ENCODE measurements at regions not wholly inside any gene's neighbourhood (a gene's known extent, or its start where the extent isn't known, plus 50 kb on each side); places are given as distances from the start of the nearest gene placed in this dataset.
"Not testable (repeated sequence)": the region's sequence is repeated elsewhere in the genome, so short reads cannot be mapped to it uniquely, and the experiment has no call there.

DNA sequence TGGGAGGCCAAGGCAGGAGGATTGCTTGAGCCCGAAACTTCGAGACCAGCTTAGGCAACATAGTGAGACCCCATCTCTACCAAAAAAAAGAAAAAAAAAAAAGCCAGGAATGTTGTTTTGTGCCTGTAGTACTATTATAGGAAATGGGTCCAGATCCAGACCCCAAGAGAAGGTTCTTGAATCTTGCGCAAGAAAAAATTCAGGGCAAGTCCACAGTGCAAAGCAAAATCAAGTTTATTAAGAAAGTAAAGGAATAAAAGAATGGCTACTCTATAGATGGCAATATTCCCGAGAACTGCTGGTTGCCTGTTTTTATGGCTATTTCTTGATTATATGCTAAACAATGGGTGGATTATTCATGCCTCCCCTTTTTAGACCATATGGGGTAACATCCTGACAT, 51.2 kb upstream of the RDX start:
- no peak for TF ChIP-seq CTCF (conservative IDR thresholded peaks at IDR 0.05; ENCODE audit: low read length)
- H3K4me3 ChIP-seq (ENCODE audit: low read length), result no peak overlapping the region
- DNase-seq (ENCODE audit: low read depth), result no peak

GRCh38 chr11:110349138-110349996, 53.0 kb upstream of the RDX start:
- no peak for DNase-seq (ENCODE audit: low read depth)
- H3K4me3 ChIP-seq (ENCODE audit: low read length), result no peak overlapping the region
- TF ChIP-seq CTCF (conservative IDR thresholded peaks at IDR 0.05; ENCODE audit: low read length), result no peak

GRCh38 chr11:110349997-110350383, 53.6 kb upstream of the RDX start:
- DNase-seq (ENCODE audit: low read depth); H3K4me3 ChIP-seq (ENCODE audit: low read length): not testable (repeated sequence)

GRCh38 chr11:110355011-110355744, 58.8 kb upstream of the RDX start:
- no peak for DNase-seq (ENCODE audit: low read depth)
- no peak overlapping the region for H3K4me3 ChIP-seq (ENCODE audit: low read length)
- no peak for TF ChIP-seq CTCF (conservative IDR thresholded peaks at IDR 0.05; ENCODE audit: low read length)

DNA sequence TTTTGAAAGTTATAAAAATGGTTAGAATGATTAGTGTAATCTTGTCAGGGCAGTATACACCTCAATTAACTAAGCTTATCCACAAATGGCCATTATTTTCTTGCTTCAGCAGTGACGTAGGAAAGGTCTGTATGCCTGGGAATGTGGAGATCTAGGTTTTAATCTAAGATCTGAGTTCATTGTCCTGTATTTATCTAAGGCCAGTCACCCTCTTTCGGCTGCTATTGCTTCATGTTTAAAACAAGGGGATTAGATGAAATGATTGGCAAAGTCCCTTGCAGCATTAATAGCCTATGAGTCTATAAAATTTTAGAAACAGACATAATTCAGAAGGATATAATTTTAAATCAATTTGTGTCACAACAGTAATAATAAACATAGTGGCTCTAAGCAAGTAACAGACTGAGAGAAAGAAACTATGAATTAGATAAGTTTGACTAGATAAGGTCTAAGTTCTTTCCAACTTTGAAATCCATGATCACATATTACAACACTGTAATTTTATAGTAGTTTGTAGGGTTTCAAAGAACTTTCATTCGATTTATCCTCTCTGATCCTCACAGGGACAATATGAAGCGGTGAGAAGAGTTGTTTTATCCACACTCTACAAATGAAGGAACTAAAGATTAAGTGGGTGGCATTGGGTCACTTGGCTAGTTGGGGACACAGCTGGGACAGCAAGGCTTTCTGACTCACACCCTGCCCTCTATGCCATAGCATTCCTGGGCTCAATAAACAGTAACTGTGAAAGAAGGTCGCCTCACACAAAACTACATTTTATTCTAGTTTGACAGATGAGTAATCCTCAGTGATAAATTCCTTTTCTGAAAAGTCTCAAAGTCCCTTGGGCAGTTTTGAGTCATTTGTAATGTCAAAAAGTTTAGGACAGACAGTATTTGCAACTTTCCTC, 60.6 kb upstream of the RDX start:
- no peak overlapping the region for H3K4me3 ChIP-seq (ENCODE audit: low read length)
- TF ChIP-seq CTCF (conservative IDR thresholded peaks at IDR 0.05; ENCODE audit: low read length), result no peak
- DNase-seq (ENCODE audit: low read depth), result peak; percentile 21

- H3K4me3 ChIP-seq (ENCODE audit: low read length), result no peak overlapping the region
- no peak for TF ChIP-seq CTCF (conservative IDR thresholded peaks at IDR 0.05; ENCODE audit: low read length)
- no peak for DNase-seq (ENCODE audit: low read depth)
These were observed 61.9 kb upstream of the RDX start for GRCh38 chr11:110358336-110358735.

DNA sequence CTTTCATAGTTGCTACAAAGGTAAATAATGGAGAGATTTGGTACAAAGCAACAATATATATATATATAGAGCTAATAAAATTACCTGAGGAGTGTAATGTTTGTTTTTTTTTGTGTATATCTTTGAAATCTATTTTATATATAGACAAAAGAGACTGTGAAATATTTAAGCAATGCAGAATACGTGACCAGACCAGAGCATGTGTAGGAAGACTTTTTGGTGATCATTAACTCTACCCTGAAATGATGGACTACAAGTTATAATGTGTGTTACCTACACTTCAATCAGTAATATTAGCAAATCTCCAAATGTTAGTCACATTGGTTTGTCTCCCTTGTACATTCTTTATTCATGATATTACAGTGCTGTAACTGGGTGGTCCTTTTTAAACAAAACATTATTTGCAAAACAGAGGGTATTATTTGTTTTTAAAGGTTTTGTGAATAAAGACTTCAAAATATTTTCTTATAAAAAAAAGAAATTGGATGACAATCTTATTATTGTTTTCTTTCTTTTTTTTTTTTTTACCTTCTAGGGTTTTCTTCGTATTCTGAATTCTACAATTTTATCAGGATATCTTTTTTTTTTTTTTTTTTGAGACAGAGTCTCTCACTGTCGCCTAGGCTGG, 64.5 kb upstream of the RDX start:
- DNase-seq (ENCODE audit: low read depth); H3K4me3 ChIP-seq (ENCODE audit: low read length): not testable (repeated sequence)

Measured in AG10803 (cell line).